Duodenal mucosa (tissue), 2 donors: ENCODE measurements at regions not wholly inside any gene's neighbourhood (a gene's known extent, or its start where the extent isn't known, plus 50 kb on each side); places are given as distances from the start of the nearest gene placed in this dataset.

Experiments used
- H3K27ac ChIP-seq: one replicate; pipeline ENCODE4 v1.7.0; 2013; ENCODE audit warnings: low read depth, low read length
- H3K27me3 ChIP-seq, 2 donors: one replicate each; pipeline ENCODE4 v1.7.0; 2013; ENCODE audit warnings: low read length in 2 of 2, control low read depth in 1 of 2; ENCODE audit not compliant: insufficient read depth in 2 of 2, control insufficient read depth in 1 of 2
- H3K36me3 ChIP-seq, 2 donors: one replicate each; pipeline ENCODE4 v1.7.0; 2013; ENCODE audit warnings: low read length in 2 of 2, control low read depth in 1 of 2; ENCODE audit not compliant: insufficient read depth in 2 of 2, control insufficient read depth in 1 of 2
- H3K4me1 ChIP-seq, 2 donors: one replicate each; pipeline ENCODE4 v1.7.0; 2013; ENCODE audit warnings: low read length in 2 of 2, control low read depth in 1 of 2; ENCODE audit not compliant: insufficient read depth in 2 of 2, control insufficient read depth in 1 of 2
- H3K4me3 ChIP-seq, 2 donors: one replicate each; pipeline ENCODE4 v1.7.0; 2013; ENCODE audit warnings: low read length in 2 of 2, low read depth in 1 of 2
- H3K9ac ChIP-seq, 2 donors: one replicate each; pipeline ENCODE4 v1.7.0; 2013; ENCODE audit warnings: low read length in 2 of 2, low read depth in 1 of 2
- H3K9me3 ChIP-seq, 2 donors: one replicate each; pipeline ENCODE4 v1.7.0; 2013; ENCODE audit warnings: low read length in 2 of 2, control low read depth in 1 of 2; ENCODE audit not compliant: control insufficient read depth in 1 of 2

GRCh38 chr7:156063241-156063810, 251.1 kb upstream of the SHH start:
- no peak overlapping the region for H3K27ac ChIP-seq
- H3K4me3 ChIP-seq: no peak overlapping the region
- no peaks in the 10 kb centered on the region for H3K27me3 ChIP-seq
- H3K9me3 ChIP-seq: peaks cover 0 to 4% of the 10 kb centered on the region in 2 donors
- H3K9ac ChIP-seq: no peak overlapping the region
- H3K36me3 ChIP-seq: no peaks in the 10 kb centered on the region
- H3K4me1 ChIP-seq: peaks cover 0 to 3% of the 10 kb centered on the region in 2 donors

DNA sequence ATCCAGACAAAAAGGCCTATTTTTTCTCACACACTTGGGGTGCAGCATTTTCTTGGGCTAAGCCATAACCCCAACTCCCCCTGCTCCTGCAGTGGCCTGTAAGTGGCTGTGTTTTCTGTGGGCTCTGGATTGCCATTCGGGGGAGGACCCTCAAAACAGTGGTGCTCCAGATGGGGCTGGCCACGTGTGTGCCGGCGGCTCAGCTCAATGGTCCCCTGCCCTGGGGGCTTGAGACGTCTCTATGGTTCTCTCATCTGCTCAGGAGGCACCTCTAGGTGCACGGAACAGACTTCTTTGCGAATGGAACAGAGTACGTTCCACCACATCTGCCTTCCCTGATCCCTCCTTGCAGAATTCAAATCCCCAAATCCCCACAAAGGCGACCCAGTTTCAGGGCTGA, 250.0 kb upstream of the SHH start:
- Histone ChIP-seq H3K9ac (no peak overlapping the region), H3K4me3 (no peak overlapping the region), H3K36me3 (no peaks in the 10 kb centered on the region), H3K27ac (no peak overlapping the region), H3K27me3 (no peaks in the 10 kb centered on the region), H3K4me1 (peaks cover 0 to 3% of the 10 kb centered on the region in 2 donors), H3K9me3 (peaks cover 0 to 4% of the 10 kb centered on the region in 2 donors)

DNA sequence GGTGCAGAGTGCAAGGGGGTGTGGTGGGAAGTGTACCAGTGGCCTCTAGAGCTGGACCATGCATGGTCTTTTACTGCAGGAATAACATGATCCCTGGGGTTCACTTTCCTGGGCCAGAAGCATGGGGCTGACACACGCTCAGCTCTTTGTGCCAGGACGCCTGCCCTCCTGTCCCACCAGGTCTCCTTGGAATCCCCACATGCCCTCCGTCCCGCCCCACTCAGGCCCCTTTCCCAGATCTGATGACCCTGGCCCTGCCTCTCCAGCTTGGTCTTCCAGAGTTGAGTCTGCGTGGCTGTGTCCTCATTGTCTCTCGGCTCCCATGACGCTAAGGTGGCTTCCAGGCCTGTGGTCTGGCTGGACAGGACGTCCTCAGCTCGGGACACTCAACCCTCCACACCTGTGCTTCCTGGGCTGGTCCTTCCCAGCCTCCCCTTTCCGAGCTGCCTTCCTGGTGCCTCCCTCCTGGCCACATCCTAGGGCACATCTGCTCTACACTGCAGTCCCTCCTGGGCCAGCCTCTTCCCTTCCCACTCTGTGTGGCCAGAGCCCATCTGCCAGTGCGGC, 249.5 kb upstream of the SHH start:
- Histone ChIP-seq H3K4me3 (no peak overlapping the region), H3K9ac (no peak overlapping the region), H3K27me3 (no peaks in the 10 kb centered on the region), H3K36me3 (no peaks in the 10 kb centered on the region), H3K9me3 (peaks cover 0 to 4% of the 10 kb centered on the region in 2 donors), H3K27ac (no peak overlapping the region), H3K4me1 (peaks cover 0 to 3% of the 10 kb centered on the region in 2 donors)

DNA sequence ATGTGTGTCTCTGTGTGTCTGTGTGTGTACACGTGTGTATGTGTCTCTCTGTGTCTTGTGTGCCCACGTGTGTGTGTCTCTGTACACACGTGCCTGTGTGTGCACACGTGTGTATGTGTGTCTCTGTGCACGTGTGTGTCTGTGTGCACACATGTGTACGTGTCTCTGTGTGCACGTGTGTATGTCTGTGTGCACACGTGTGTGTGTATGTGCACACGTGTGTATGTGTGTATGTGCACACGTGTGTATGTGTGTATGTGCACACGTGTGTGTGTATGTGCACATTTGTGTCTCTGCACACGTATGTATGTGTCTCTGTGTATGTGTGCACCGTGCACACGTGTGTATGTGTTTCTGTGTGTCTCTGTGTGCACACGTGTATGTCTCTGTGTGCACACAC, 248.7 kb upstream of the SHH start:
- H3K36me3 ChIP-seq: no peaks in the 10 kb centered on the region
- H3K4me3 ChIP-seq: no peak overlapping the region
- no peak overlapping the region for H3K27ac ChIP-seq
- H3K27me3 ChIP-seq: no peaks in the 10 kb centered on the region
- no peak overlapping the region for H3K9ac ChIP-seq
- peaks cover 0 to 3% of the 10 kb centered on the region in 2 donors for H3K4me1 ChIP-seq
- H3K9me3 ChIP-seq: peaks cover 0 to 4% of the 10 kb centered on the region in 2 donors

DNA sequence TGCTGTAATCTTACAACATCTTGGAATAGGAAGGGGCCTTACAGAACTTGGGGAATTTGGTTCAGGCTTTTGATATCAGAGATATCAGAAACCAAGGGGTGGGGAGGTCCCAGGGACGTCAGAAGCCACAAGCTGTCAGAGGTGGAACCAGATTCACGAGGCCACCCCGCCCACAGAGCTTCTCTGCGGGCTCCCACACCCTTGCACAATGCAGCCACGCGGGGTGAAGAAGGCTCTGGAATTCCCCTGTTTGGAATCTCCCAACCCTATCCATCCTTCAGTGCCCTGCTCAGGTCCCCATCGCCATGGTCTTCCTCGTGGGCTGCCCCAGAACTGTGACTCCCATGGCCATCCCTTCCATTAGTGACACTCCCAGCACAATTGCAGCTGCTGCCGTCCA, 247.1 kb upstream of the SHH start:
- Histone ChIP-seq H3K4me1 (no peaks in the 10 kb centered on the region), H3K36me3 (no peaks in the 10 kb centered on the region), H3K4me3 (no peak overlapping the region), H3K27me3 (no peaks in the 10 kb centered on the region), H3K9ac (no peak overlapping the region), H3K9me3 (peaks cover 0 to 4% of the 10 kb centered on the region in 2 donors), H3K27ac (no peak overlapping the region)

- peaks cover 0 to 4% of the 10 kb centered on the region in 2 donors for H3K9me3 ChIP-seq
- H3K9ac ChIP-seq: no peak overlapping the region
- no peaks in the 10 kb centered on the region for H3K4me1 ChIP-seq
- no peaks in the 10 kb centered on the region for H3K27me3 ChIP-seq
- no peak overlapping the region for H3K27ac ChIP-seq
- no peaks in the 10 kb centered on the region for H3K36me3 ChIP-seq
- no peak overlapping the region for H3K4me3 ChIP-seq
Measured at GRCh38 chr7:156058248-156058647, 246.0 kb upstream of the SHH start.

DNA sequence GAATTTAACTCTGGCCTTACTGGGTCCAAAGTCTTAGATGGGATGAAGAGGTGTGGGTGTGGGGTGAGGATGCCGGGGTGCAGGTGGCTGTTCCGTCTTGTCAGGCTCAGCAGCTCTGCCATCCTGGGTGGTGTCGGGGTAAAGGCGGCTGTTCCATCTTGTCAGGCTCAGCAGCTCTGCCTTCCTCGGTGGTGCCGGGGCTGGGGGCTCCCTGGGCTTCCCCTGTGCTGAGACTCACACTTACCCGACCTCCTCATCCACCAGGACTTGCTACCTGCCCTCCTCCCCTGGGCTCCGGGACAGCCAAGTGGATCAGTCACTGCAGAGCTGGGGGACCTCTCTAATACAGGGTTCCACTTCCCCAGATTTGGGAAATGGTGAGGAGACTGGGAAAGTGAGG, 244.3 kb upstream of the SHH start:
- H3K4me1 ChIP-seq: no peaks in the 10 kb centered on the region
- no peak overlapping the region for H3K4me3 ChIP-seq
- peaks cover 0 to 4% of the 10 kb centered on the region in 2 donors for H3K9me3 ChIP-seq
- H3K9ac ChIP-seq: no peak overlapping the region
- H3K27ac ChIP-seq: no peak overlapping the region
- no peaks in the 10 kb centered on the region for H3K36me3 ChIP-seq
- no peaks in the 10 kb centered on the region for H3K27me3 ChIP-seq

DNA sequence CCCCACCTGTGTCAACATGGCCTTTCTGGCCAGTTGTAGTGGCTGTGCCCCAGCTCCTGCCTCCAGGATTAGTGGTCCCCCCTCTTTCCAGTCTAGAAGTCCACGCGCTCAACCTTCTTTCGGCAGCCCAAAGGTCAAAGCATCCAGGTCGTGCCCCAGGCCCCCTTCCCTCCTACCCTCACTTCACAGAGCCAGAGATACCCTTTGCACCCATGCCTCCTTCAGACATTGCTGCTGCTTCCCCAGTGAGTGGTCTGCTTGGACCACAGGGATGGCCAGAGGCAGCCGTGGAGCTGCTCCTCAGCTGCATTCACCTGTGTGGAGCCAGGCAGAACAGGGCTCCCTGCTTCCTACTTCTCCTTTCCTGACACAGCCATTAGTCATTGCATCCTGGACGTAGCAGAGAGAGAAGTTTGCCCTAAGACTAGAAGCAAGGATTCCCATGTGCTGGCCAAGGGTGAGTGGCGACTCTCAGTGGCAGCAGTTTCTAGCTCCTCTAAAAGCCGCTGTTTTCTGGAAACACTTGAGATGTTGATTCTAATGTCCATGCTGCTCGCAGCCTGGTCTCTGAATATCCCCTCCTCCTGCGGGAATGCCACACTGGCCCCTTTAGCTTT, 243.1 kb upstream of the SHH start:
- H3K9me3 ChIP-seq: no peaks in the 10 kb centered on the region
- no peak overlapping the region for H3K27ac ChIP-seq
- H3K4me3 ChIP-seq: no peak overlapping the region
- H3K36me3 ChIP-seq: no peaks in the 10 kb centered on the region
- no peaks in the 10 kb centered on the region for H3K27me3 ChIP-seq
- no peak overlapping the region for H3K9ac ChIP-seq
- H3K4me1 ChIP-seq: no peaks in the 10 kb centered on the region

GRCh38 chr7:156051884-156052283, 239.6 kb upstream of the SHH start:
- H3K27me3 ChIP-seq: no peaks in the 10 kb centered on the region
- H3K36me3 ChIP-seq: no peaks in the 10 kb centered on the region

DNA sequence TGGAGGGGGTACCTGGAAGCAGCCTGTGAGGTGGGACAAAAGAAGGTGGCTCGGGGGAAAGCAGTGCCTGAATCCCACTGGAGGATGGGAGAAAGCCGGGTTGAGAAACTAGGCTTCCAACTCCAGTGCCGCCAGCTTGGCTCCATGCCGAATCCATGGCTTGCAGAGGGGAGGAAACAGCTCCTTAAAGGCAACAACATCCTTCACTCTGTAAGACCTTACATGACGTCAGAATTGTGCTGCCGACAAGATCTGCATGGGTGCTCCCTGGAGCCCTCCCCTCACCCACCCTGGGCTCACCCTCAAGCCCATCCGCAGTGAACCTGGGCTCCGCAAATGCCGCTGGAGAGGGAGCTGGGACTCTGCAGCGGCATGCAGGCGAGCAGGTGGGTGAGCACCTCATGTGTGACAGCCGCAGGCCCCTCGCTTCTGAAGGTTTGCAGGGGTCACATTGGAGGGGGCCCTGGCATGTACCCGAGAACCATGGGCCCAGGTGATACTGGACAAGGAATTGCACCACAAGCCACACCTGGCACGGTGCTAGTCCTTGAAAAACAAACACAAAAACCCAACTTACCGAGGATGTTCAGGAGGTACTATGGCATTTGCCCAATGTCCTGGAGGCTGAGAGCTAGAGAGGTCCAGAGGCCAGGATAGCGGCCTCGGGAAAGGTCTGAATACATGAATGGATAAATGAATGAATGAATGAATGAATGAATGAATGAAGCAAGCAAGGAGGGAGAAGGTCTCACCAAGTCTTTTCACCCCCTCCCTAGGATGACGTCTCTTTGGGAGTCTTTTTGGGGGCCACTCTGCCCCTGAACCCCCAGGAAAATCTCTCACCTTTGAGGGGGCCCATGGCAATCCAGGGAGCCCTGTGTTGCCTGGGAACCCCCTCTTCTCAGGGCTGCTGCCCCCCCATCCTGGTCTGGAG, 238.6 kb upstream of the SHH start:
- H3K4me3 ChIP-seq: no peak overlapping the region
- no peaks in the 10 kb centered on the region for H3K9me3 ChIP-seq
- no peak overlapping the region for H3K27ac ChIP-seq
- H3K4me1 ChIP-seq: no peaks in the 10 kb centered on the region
- no peaks in the 10 kb centered on the region for H3K36me3 ChIP-seq
- no peak overlapping the region for H3K9ac ChIP-seq
- no peaks in the 10 kb centered on the region for H3K27me3 ChIP-seq

More at GRCh38 chr7:156051884-156052283, 239.6 kb upstream of the SHH start:
- Histone ChIP-seq H3K27ac (no peak overlapping the region), H3K9ac (no peak overlapping the region), H3K9me3 (no peaks in the 10 kb centered on the region), H3K4me1 (no peaks in the 10 kb centered on the region), H3K4me3 (no peak overlapping the region)
